Activated CD4-positive, alpha-beta T cell treated with anti-CD3 and anti-CD28 coated beads, Interleukin-2, Interleukin-4, amounts not matched to agents 100 ng/mL and 50 ng/mL, durations not matched to agents 16 hours and 8 hours (primary cell): ENCODE measurements at regions not wholly inside any gene's neighbourhood (a gene's known extent, or its start where the extent isn't known, plus 50 kb on each side); places are given as distances from the start of the nearest gene placed in this dataset.

Source experiments
- DNase-seq: peaks from one replicate; pipeline ENCODE4 v3.0.0-alpha.2; 2020; ENCODE audit warnings: low spot score

DNA sequence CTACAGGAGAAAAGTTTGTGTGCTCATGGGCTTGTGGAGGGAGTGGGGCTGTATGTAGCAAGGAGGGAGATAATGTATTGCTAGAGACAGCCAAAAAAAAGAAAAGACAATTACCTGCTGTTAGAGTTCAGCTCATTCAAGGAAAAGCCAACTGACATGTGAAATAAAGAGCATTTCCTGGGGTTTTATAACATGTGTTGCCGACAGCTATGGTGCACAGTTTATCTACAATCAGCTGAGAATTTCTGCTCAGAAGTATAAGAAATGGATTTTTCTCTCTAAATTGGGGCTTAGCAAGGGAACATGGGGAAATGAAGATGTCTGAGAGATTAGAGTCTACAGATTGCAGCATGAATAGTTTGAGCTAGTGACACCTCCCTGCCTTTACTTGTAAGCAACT, 674.1 kb downstream of the SUCLG1 start:
- no peak for DNase-seq

- no peak for DNase-seq
Observed at GRCh38 chr2:83784315-83784714, 674.8 kb downstream of the SUCLG1 start.

GRCh38 chr2:83782122-83782521, 677.0 kb downstream of the SUCLG1 start:
- DNase-seq = no peak

DNA sequence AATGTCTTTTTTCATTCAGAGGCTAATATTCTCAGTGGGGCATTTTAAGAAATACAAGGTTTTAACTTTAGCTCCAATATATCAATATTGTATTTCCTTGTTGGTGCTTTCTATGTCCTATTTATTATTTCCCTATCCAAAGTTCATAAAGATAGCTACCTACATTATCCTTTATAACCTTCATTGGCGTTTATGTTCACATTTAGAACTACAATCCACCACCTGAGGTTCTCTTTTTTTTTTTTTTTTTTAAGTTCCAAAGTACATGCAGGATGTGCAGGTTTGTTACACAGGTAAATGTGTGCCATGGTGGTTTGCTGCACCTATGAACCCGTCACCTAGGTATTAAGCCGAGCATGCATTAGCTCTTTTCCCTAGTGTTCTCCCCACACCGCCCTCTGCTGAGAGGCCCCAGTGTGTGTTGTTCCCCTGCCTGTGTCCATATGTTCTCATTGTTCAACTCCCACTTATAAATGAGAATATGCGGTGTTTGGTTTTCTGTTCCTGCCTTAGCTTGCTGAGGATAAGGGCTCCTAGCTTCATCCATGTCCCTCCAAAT, 694.6 kb downstream of the SUCLG1 start:
- DNase-seq = no peak

DNA sequence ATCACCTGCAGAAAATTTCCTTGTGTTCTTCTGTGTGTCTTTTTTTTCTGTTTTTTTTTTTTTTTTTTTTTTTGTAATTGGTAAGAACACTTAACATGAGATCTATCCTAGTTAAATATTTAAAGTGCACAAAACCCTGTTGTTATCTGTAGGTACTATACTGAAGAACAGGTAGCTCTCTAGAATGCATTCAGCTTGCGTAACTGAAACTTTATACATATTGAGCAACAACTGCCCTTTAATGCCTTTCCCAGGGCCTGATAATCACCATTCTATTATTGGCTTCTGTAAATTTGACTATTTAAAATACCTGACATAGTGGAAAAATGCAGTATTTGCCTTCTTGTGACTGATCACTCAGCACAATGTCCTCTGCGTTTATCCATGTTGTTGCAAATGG, 701.8 kb downstream of the SUCLG1 start:
- DNase-seq = no peak

GRCh38 chr2:83756219-83756618, 702.9 kb downstream of the SUCLG1 start:
- DNase-seq = no peak

DNA sequence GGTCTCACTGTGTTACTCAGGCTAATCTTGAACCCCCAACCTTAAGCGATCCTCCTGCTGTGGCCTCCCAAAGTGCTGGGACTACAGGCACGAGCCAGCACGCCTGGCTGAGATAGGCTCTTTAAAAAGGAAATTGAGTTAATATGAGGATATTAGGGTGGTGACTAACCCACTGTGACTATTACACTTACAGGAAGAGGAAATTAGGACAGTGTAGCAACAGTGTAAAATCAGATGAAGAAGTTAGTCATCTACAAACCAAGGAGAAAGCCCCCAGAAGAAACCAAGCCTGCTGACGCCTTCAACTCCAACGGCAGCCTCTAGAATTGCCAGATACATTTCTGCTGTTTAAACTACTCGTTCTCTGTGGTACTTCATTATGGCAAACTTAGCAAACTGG, 711.9 kb downstream of the SUCLG1 start:
- no peak for DNase-seq

DNA sequence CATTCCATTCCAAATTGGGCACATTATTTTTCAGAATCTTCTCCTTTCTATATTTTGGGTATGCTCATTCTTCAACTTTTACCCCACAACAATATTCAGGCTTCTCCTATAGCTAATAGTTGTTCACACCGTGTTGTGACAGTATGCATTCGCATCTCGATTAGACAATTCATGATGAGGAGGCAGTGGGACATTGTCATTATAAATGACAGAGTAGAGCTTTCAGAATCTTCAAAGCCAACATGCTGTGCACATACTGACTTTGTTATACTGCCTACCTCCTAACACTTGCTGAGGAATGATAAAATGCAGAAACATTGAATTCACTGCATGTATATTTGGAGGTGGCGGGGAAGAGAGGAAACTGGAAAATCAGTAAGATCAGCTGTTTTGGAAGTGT, 714.2 kb downstream of the SUCLG1 start:
- no peak for DNase-seq

GRCh38 chr2:83742117-83742782, 716.8 kb downstream of the SUCLG1 start:
- no peak for DNase-seq

DNA sequence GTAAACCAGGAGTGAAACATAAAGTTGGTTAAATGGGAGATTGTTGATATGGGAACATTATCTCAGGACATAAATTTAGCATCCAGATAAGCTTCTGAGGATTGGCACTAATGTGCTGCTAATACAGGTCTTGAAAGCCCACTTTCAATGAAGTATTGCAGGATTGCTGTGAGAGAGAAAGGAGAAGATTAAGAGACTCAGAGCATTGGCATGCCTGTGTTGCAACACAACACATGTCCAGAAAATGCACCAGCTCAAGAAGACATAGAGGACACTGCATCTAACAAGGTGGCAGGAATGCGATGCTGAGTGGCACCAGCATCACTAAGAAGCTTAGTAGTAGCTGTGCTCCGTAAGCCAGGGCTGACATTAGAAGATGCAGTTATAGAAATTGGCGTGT, 728.9 kb downstream of the SUCLG1 start:
- DNase-seq = no peak

DNA sequence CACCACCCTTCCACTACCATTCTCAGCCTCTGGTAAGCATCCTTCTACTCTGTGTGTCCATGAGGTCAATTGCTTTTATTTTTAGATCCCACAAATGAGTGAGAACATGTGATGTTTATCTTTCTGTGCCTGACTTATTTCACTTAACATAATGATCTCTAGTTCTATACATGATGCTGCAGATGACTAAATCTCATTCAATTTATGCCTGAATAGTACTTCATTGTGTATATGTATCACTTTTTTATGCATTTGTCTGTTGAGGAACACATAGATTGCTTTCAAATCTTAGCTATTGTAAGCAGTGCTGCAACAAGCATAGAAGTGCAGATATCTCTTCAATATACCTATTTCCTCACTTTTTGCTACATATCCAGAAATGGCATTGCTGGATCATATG, 733.3 kb downstream of the SUCLG1 start:
- no peak for DNase-seq

GRCh38 chr2:83705146-83705545, 753.9 kb downstream of the SUCLG1 start:
- no peak for DNase-seq

- DNase-seq = no peak
Observed at GRCh38 chr2:83703598-83703997, 755.5 kb downstream of the SUCLG1 start.

DNA sequence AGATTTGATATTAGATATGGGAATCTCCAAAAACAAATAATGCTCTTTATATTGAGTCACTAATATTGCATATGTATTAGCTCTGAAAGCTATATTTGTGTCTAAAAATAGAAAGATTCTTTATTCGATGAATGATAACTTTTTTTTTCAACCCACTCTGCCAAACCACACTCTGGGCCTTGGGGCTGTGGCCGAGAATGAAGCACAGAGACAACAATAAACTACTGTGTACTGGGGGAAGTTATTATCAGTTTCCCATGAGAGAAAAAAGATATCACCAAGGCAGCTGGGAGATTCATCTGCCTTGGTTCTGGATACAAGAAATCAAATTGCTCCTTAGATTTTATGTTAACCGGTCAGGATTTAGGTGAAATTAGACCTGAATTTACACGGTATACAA, 762.2 kb downstream of the SUCLG1 start:
- DNase-seq = no peak

- no peak for DNase-seq
Observed at GRCh38 chr2:83695530-83695929, 763.5 kb downstream of the SUCLG1 start.

DNA sequence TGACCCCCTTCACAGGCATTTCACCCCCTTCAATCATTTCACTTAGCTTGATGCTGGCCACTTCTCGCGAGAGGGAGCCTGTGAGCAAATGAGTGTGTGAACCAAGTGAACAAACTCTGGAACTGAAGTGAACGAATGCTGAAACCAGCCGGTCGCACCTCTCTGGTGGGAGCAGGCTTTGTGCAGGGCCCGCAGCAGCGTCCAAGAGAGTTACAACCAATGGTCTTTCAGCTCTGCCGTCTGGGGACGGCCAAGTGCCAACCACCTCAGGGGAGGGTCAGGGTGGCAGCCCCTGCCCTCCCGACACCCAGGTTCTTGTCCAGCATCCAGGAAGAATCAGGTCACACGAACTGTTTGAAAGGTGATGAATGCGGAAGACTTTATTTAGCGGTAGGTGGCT, 764.0 kb downstream of the SUCLG1 start:
- DNase-seq = no peak

- DNase-seq = no peak
Observed at GRCh38 chr2:83689402-83689801, 769.7 kb downstream of the SUCLG1 start.

DNA sequence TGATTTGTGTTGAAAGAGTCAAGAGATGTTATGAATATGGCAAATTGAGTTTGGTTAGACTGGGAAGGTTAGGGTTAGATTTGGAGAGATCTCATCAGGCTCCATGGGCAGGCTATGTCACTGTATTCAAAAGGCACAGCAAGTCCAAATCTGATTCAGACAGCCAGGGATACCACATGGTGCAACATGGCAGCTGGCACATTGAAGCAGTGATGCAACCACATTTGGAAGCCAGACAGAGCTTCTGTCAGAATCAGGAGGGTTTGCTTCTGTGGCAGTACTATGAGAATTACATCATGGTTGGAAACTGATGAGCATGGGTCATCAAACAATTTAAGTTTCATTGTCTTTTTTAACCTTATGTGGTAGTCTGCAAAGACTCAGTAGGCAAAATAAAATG, 772.2 kb downstream of the SUCLG1 start:
- no peak for DNase-seq

DNA sequence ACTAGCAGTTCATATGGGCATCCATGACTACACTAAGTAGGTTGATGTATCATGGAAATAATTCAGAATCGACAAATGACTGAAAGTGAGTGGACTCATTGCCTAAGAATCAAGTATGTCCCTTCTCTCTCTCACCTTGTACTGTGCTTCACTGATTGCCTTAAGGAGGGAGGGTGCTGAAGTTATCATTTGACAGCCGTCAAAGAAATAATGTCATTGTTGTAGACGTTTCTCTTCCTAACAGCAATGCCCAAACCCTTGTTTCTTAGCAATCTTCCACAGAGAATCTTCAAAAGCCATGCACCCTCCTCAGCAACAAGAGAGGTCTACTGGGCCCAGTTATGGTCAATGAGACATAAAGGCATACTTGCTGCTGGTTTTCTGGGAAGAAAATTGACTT, 785.0 kb downstream of the SUCLG1 start:
- DNase-seq = no peak

DNA sequence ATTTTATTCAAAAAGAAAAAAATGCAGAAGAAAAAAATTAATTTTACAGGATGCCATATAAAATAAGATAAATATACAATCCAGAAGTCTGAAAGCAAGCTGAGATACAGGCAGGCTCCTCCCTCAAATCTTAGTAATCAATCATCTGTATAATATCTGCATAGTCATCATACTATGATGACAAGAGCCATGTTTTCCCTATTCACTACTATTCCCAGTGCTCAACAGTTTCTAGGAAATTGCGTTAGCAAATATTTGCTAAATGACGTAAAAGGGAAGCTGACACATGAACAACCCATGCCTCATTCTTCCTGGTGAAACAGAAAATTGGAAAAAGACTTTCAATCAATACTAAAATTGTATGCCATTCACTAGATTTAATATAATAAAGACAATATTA, 793.2 kb downstream of the SUCLG1 start:
- no peak for DNase-seq

- no peak for DNase-seq
Observed at GRCh38 chr2:83665154-83665553, 793.9 kb downstream of the SUCLG1 start.

DNA sequence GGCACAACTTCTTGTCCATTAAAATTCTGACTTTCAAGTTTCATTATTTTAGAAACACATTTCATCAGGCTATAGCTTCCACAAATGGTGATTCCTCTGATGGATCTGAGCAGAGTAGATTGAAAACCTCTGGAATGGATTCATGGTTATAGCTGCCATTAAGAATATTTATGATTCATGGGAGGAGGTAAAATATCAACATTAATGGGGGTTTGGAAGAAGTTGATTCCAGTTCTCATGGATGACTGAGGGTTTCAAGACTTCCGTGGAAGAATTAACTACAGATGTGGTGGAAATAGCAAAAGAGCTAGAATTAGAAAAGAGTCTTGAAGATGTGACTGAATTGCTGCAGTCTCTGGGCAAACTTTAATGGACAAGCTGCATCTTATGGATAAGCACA, 797.4 kb downstream of the SUCLG1 start:
- no peak for DNase-seq

- DNase-seq = no peak
Observed at GRCh38 chr2:83654091-83654611, 804.9 kb downstream of the SUCLG1 start.

DNA sequence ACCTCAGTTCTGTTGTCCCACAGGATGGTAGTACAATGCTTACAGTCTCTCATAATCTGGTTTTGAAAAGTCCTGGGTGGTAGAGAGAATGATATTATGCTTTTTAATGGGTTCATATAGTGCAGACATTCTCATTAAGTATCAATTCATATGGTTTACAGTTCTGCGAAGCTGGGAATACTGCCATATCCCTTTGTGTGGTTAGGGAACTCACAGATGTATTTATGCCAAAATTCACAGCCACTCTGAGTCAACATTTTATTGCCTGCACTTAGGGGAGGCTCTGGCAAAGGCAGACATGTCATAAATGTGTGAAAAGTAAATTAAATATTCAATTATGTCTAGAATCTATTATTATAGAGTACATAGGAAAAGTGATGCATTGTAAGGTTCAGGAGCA, 808.2 kb downstream of the SUCLG1 start:
- DNase-seq = no peak
